Colonic mucosa (tissue), 4 donors: ENCODE measurements at regions not wholly inside any gene's neighbourhood (a gene's known extent, or its start where the extent isn't known, plus 50 kb on each side); places are given as distances from the start of the nearest gene placed in this dataset.

Source experiments
- DNase-seq: peaks from one replicate; pipeline ENCODE4 v3.0.0-alpha.2; 2020
- H3K27ac ChIP-seq: fragments of 200-600 bp; one replicate; pipeline ENCODE4 v1.8.0; 2021
- H3K27me3 ChIP-seq: fragments of 200-600 bp; one replicate; pipeline ENCODE4 v1.8.0; 2021
- H3K36me3 ChIP-seq: fragments of 200-600 bp; one replicate; pipeline ENCODE4 v1.8.0; 2021
- H3K4me1 ChIP-seq: fragments of 200-600 bp; one replicate; pipeline ENCODE4 v1.8.0; 2021; ENCODE audit warnings: mild to moderate bottlenecking
- H3K4me3 ChIP-seq: fragments of 200-600 bp; one replicate; pipeline ENCODE4 v1.8.0; 2021
- H3K9ac ChIP-seq, 2 donors: one replicate each; pipeline ENCODE4 v1.7.0; 2013; ENCODE audit warnings: control low read depth in 2 of 2, low read depth in 2 of 2, low read length in 2 of 2
- H3K9me3 ChIP-seq: fragments of 200-600 bp; one replicate; pipeline ENCODE4 v1.8.0; 2021
- CTCF ChIP-seq: fragments of 200-600 bp; IDR thresholded peaks from one replicate; pipeline ENCODE4 v1.8.0; 2022; ENCODE audit warnings: antibody characterized with exemption, mild to moderate bottlenecking
- intact Hi-C: fragments of 100-400 bp; cut with DNase I; formaldehyde crosslinking; loops from one replicate; pipeline ENCODE4 v1.14.1; 2022
- donor health status: healthy.
- donor health status: DM: no; HTN: no; CAD: no.
- donor health status: DM: no; HTN: no; CAD: no.

GRCh38 chr11:23138761-23139160 is 278.5 kb upstream of the CCDC179 start:
- intact Hi-C loops = no loop called here
- no peak overlapping the region for H3K9ac ChIP-seq
- H3K4me1 ChIP-seq = no peaks in the 10 kb centered on the region
- no peak overlapping the region for H3K4me3 ChIP-seq
- DNase-seq = no peak
- no peak overlapping the region for H3K27ac ChIP-seq
- H3K27me3 ChIP-seq = no peaks in the 10 kb centered on the region
- no peaks in the 10 kb centered on the region for H3K9me3 ChIP-seq
- H3K36me3 ChIP-seq = no peaks in the 10 kb centered on the region
- no peak for TF ChIP-seq CTCF

- Histone ChIP-seq H3K9me3 (no peaks in the 10 kb centered on the region), H3K4me3 (no peak overlapping the region), H3K36me3 (no peaks in the 10 kb centered on the region), H3K9ac (no peak overlapping the region), H3K4me1 (no peaks in the 10 kb centered on the region), H3K27me3 (no peaks in the 10 kb centered on the region), H3K27ac (no peak overlapping the region)
- intact Hi-C loops = no loop called here
- no peak for TF ChIP-seq CTCF
- DNase-seq = no peak
These were observed 282.7 kb upstream of the CCDC179 start for GRCh38 chr11:23143022-23143421.

GRCh38 chr11:23151819-23152218 is 291.5 kb upstream of the CCDC179 start:
- no peak for DNase-seq
- no peaks in the 10 kb centered on the region for H3K9me3 ChIP-seq
- H3K4me1 ChIP-seq = no peaks in the 10 kb centered on the region
- TF ChIP-seq CTCF = no peak
- no peak overlapping the region for H3K4me3 ChIP-seq
- intact Hi-C loops = no loop called here
- H3K9ac ChIP-seq = no peak overlapping the region
- no peak overlapping the region for H3K27ac ChIP-seq
- no peaks in the 10 kb centered on the region for H3K27me3 ChIP-seq
- H3K36me3 ChIP-seq = no peaks in the 10 kb centered on the region

GRCh38 chr11:23155503-23155902 is 295.2 kb upstream of the CCDC179 start:
- no peaks in the 10 kb centered on the region for H3K4me1 ChIP-seq
- intact Hi-C loops = no loop called here
- TF ChIP-seq CTCF = no peak
- no peak for DNase-seq
- H3K9ac ChIP-seq = no peak overlapping the region
- no peak overlapping the region for H3K27ac ChIP-seq
- H3K36me3 ChIP-seq = no peaks in the 10 kb centered on the region
- no peaks in the 10 kb centered on the region for H3K9me3 ChIP-seq
- no peak overlapping the region for H3K4me3 ChIP-seq
- no peaks in the 10 kb centered on the region for H3K27me3 ChIP-seq

GRCh38 chr11:23164022-23164421 is 303.7 kb upstream of the CCDC179 start:
- no peak overlapping the region for H3K27ac ChIP-seq
- H3K9me3 ChIP-seq = no peaks in the 10 kb centered on the region
- no peaks in the 10 kb centered on the region for H3K36me3 ChIP-seq
- no peak overlapping the region for H3K4me3 ChIP-seq
- intact Hi-C loops = no loop called here
- no peaks in the 10 kb centered on the region for H3K27me3 ChIP-seq
- H3K9ac ChIP-seq = no peak overlapping the region
- no peak for DNase-seq
- TF ChIP-seq CTCF = no peak
- no peaks in the 10 kb centered on the region for H3K4me1 ChIP-seq

GRCh38 chr11:23166376-23166775 is 306.1 kb upstream of the CCDC179 start:
- no peaks in the 10 kb centered on the region for H3K27me3 ChIP-seq
- H3K27ac ChIP-seq = no peak overlapping the region
- H3K4me1 ChIP-seq = no peaks in the 10 kb centered on the region
- no peaks in the 10 kb centered on the region for H3K36me3 ChIP-seq
- intact Hi-C loops = no loop called here
- H3K9me3 ChIP-seq = no peaks in the 10 kb centered on the region
- H3K9ac ChIP-seq = no peak overlapping the region
- H3K4me3 ChIP-seq = no peak overlapping the region
- DNase-seq = no peak
- no peak for TF ChIP-seq CTCF
